SHP77 (cell line): ENCODE measurements at regions not wholly inside any gene's neighbourhood (a gene's known extent, or its start where the extent isn't known, plus 50 kb on each side); places are given as distances from the start of the nearest gene placed in this dataset.
A peak's percentile ranks its signal among the peaks of the same experiment; 100 is the strongest.

ENCODE experiments used
- DNase-seq, 2 experiments: peaks; one replicate each; lab custom pipeline; 2025; lab: John Stamatoyannopoulos, UW

DNA sequence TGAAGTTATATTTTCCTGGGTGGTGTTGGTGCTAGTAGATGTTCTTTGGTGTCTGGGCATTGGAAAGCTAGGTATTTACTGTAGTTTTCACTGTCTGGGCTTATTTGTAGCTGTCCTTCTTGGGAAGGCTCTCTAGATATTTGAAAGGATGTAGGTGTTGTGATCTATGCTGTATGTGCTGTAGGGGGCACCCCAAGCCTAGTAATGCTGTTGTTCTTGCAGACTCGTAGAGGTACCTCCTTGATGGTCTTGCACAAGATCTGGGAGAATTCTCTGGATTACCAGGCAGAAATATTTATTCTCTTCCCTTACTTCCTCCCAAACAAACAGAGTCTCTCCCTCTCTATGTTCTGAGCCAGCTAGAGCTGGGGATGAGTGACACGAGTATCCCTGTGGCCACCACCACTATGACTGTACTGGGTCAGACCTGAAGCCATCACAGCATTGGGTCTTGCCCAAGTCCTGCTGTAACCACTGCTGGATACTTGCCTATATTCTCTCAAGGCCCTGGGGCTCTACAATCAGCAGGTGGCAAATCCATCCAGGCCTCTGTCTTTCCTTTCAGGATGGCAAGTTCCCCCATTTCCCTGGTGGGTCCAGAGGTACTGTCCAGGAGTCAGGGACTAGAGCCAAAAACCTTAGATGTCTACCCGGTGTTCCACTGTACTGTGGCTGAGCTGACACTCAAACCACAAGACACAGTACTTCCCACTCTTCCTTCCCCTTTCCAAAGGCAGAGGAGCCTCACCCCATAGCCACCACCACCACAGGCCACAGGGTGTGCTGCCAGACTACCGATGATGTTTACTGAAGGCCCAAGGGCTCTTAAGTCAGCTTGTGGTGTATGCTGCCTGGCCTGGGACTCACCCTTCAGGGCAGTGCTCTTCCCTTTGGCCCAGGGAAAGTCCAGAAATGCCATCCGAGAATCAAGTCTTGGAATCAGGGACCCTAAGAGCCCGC lies 195.2 kb upstream of the DPPA4 start:
- peak; percentile 42 to 44 for DNase-seq

DNA sequence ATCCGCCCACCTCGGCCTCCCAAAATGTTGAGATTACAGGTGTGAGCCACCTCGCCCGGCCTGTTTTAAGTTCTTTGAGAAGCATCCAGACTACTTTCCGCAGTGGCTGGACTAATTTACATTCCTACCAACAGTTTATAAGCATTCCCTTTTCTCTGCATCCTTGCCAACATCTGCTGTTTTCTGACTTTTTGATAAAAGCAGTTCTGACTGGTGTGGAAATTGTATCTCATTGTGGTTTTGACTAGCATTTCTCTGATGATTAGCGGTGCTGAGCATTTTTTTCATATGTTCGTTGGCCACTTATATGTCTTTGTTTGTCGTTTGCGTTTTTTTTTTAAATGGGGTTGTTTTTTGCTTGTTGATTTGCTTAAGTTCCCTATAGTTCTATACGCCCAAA lies 208.4 kb upstream of the DPPA4 start:
- no peak for DNase-seq

DNA sequence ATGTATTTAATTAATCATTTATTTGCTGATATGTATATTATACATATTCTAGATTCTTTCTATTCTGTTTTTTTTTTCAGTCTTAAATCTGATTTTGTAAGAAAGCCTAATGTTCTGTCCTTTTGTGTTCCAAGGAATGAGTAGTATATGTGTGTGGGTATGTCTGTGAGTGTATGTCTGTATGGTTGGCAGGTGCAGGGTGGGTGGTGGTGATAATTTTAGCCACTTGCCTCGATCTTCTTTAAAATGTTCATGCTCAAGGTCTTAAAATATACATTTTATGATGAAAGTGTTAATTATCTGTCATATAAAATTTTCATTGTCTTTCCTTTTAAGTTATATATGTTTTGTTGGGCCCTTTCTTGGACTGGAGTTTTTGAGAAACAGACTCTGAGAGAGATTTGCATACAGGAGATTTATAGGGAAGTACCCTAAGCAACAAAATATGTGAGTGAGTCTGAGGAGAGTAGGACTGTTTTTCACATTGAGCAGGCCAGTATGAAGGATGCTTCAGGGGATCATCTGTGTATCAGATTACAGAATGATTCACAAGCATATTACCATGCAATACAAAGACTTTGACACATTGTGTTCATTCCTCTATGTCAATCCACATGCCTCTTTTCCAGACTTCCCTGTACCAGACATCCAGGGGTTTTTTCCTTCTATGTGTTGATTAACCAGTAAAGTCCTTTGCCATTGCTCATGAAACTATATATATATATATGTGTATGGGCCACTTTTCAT lies 211.0 kb upstream of the DPPA4 start:
- no peak for DNase-seq

DNA sequence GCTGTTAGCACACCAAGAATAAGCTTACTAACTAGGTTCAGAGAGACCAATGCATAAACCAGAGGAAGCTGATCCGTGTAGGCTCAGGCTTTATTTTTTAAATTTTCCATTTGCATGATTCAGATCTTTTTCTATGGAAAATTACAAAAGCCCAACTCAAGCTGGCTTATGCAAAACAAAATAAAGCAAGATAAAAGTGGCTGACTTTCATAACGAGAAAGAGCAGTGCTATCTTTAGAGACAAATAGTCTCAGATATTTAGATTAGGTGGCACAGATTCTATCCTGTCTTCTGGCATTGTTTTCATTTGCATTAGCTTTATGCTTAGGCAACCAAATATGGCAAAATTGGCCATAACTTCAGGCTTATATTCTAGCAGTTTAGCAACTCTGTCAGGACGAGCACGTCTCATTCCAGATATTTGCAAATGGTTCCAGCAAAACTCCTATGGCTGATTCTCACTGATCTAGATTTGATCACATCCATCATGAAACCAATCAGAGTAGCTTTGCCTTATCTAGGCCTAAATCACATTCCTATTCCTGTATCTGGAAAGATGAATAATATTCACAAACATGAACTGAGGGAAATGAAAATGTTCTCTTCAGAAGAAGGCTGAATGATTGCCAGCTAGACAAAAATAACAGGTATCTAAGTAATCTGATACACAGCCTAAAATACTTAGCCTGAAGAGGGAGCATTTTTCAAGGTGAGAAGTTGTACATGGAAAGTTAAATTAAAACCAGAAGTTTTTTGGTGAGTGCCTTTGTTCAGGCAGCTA lies 216.4 kb upstream of the DPPA4 start:
- DNase-seq = no peak

DNA sequence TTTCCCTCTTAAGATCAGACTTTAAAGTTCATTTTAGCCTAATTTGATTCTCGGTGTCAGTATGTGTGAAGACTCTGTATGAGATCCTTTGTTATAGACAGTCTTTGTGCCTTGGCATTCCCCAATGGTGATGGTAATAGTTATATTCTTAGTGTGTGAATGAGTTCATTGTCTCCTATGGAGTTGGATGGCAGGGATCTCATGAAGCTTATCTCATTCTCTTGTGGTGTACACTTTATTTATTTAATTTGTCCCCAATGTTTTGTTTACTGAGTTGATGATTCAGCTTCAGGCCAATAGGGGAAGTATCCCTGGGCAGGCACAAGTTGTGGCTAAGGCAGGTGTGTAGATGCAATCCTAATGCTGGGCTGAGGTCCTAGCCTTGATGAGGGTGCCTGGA lies 222.0 kb upstream of the DPPA4 start:
- no peak for DNase-seq

DNA sequence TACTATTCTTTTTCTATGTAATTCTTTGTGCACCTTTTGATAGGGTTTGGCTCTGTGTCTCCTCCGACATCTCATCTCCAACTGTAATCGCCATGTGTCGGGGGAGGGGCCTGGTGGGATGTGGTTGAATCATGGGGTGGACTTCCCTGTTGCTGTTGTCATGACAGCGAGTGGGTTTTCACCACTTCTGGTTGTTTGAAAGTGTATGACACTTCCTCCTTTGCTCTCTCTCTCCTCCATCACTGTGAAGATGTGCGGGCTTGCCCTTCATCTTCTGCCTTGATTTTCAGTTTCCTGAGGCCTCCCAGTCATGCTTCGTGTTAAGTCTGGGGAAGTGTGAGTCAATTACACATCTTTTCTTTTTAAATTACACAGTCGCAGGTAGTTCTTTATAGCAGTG lies 225.8 kb upstream of the DPPA4 start:
- no peak for DNase-seq

DNA sequence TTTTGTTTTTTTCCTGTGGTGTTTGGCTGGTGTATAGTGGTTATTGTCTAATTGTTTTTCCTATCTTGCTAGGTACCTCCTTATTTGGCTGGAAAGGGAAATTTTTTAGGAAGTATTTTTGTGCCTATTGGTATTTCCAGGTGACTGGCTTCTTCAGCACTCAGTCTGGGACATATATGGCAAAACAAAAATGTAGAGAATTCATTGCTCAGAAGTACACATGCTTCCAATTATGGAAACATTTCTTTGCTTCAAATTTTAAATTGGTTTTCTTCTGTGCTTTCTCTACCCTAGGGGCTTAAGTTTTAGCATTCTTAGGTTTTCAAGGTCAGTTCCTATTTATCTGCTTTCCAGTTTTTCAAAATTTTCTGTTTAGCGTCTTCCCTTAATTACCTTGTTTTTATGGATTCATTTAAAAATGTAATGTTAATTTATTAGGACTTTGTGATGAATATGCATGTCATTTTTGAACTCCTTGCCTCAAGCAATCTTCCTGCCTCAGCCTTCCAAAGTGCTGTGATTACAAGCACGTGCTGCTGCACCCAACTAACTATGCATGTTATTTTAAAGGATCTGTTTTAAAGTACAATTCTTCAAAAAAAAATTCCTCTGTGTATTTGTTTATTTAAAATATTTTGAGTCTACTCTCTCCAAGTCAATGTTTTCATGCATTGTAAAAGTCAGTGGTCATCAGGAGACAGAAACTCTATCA lies 231.9 kb upstream of the DPPA4 start:
- DNase-seq = no peak

DNA sequence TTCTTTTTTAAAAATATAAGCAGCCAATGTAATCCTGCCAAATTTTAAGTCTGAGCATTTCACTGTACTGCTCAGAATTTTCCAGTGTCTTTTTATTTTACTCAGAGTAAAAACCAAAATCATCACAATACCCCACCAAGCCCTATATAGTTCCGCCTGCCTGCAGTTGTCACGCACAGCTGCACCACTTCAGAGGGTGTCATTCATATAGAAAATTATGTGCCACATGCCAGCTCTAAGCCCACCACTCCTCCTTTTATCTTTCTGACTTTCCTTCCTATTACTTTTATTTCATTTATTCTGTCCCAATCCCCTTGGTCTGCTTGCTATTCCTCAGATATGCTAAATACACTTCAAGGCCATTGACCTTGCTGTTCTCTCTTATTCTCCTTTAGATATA lies 233.1 kb upstream of the DPPA4 start:
- no peak for DNase-seq

DNA sequence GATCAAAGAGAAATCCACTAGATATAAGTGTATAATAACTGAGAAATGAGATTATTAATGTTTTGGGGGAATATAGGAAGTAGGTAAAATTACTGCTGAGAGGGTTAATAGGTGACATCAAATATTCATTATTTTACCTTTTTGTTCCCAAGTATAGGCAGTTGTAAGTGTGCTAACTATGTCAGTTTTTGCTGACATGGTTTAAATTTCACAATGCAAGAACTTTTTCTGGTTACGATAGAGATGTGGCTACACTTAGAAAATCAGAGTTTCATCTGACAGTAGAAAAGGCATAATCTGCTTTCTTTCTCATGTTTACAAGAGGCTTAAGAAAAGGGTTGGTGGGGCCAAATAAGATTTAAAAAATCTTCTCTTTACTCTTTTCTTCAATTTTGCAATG lies 235.0 kb upstream of the DPPA4 start:
- DNase-seq = no peak

DNA sequence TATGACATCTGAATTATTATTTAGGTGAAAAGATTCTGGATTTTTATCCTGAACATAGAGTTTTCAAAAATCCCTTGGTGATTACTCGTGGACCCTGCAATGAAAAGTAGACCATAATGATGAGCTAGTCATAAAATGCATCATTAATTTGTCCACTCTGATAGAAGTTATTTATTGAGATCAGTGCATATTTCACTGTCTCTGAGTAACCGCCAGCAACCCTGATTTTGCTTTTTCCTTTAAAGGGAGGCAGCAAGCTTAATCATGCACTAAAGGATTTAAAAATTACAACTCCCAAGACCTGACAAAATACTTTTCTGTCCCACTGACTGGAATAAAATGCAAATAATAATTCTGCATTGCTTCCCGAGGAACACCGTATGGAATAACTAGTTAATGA lies 259.6 kb upstream of the DPPA4 start:
- DNase-seq = no peak

DNA sequence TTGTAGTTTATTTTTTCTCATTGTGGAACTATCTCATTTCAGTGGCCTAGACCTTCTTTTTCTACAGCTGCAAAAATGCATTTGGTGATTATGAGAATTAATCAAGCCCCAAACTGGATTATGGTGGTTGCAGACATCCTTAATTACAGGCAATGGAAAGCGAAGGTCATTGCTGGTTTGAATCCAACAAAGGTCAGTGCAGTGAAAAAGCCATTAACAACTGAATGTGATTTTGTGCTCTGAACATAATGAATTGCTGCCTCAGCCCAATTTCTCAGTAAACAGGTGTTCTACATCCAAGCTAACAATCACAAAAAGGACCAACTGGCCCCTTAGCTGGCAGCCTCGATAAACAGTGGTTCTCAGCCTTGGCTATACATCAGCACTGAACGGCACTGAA lies 260.1 kb upstream of the DPPA4 start:
- DNase-seq = no peak

DNA sequence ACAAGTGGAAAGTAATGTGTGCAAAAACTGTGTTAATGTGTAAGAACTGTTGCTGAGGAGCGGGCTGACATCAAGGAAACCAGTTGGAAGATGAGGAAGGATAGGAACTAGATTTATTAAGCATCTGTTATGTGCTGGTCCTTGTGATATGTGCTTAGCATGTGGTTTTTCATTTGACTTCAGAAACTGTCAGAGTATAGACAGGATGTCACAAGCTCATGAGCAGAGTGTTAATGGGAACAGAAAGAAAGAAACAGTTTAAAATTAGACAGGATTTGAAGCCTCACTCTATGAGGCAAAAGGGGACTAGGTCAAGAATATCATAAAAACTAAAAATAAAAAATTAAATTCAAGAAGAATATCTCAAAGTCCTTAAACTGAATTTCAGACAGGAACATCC lies 270.6 kb upstream of the DPPA4 start:
- no peak for DNase-seq

DNA sequence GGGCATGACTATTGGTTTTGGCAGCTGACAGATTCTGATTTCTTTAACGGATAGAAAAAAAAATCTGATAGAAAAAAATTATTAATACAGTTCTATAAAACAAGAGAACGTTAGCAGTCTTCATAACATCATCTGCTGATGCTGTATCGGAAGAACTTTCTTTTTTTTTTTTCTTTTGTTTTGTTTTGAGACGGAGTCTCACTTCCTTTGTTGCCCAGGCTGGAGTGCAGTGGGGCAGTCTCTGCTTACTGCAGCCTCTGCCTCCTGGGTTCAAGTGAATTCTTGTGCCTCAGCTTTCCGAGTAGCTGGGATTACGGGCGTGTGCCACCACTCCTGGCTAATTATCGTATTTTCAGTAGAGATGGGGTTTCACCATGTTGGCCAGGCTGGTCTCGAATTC lies 271.2 kb upstream of the DPPA4 start:
- no peak for DNase-seq

DNA sequence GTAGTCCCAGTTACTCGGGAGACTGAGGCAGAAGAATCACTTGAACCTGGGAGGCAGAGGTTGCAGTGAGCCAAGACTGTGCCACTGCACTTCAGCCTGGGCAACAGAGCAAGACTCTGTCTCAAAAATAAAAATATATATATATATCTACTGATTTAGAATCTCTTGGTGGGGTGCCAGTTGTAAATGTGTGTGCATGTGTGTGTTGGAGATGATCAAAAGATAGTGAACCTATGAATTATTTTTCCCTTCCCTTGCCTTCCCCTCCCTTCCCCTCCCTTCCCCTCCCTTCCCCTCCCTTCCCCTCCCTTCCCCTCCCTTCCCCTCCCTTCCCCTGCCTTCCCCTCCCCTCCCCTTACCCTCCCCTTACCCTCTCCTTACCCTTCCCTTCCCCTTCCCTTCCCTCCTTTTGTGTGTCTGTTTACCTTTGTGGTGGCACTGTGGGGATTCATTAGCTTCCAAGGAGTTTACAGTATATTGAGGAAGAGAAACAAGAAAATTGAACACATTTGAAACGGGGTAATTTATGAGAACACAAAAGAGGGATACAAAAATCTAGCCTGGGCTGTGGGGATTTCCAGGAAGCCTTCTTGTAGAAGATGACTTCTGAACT lies 281.5 kb upstream of the DPPA4 start:
- DNase-seq = no peak

DNA sequence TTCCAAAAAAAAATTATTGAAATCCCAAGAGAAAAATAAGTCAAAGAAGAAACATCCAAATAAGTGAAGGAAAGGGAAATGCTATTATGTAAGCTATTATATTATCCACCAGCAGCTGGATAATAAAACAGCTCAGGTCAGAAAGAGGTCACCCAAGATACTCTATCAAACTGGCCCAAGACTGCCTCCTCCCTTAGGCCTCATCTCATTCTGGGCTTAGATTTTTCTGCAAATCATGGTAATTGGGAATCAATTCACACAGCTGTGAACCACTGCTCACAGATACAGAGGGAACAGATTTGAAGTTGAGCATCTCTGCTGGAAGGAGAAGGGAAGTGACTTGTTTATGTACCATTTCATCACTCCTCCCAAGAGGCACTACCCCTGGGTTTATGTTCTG lies 294.6 kb upstream of the DPPA4 start:
- no peak for DNase-seq

DNA sequence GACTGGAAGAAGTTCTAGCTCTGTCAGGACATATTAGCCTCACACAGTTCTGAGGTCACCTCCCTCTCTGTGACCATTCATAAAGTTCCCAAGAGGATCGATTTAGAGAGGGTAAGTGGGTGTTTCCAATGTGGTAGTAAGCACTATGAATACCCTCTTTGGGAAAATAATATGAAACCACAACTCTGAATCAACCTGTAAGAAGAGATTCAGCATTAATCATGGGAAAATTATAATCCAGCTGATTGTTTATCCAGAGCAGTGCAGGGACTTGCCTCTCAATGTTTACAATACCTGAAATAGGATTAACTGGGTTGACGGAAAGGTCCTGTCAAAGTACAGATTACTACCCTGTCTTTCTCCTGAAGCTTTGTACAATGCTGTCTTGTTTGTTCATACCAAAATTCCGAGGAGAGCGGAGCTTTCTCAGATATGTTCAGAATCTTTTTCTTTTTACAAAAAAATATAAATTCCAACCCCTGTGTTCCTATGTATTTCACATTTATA lies 302.9 kb upstream of the DPPA4 start:
- no peak for DNase-seq

DNA sequence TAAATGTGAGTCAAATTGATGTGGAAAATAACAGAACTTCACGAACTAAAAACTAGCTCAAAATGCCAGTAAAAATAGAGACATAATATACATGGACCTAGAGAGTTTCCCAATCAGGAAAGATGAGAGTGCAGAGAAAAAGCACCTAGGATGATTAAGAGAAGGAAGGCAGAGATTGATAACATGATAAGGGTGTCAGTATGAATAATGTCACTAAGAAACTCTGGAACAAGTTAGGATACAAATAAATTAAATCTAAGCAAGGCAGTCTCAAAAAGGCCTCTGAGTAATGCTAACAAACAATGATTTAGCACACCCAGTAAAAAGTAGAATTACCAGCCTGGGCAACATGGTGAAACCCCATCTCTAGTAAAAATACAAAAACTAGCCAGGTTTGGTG lies 304.7 kb upstream of the DPPA4 start:
- DNase-seq = no peak

DNA sequence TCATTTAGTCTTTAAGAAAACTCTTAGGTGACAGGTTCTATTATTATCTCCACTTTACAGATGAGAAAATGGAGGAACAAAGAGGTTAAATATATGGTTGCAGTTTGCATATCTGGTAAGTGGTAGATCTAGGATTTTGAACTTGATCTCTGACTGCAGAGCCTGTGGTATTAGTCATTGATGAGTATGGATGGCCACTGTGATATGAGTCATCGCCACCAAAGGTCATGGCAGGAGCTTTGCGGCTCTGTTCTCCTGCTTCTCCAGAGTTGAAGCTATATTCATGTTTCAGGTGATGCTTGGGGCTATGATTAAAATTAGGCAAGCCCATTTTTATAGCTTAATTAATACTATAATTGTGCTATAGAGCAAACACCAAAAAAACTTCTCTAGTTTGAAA lies 306.2 kb upstream of the DPPA4 start:
- no peak for DNase-seq

DNA sequence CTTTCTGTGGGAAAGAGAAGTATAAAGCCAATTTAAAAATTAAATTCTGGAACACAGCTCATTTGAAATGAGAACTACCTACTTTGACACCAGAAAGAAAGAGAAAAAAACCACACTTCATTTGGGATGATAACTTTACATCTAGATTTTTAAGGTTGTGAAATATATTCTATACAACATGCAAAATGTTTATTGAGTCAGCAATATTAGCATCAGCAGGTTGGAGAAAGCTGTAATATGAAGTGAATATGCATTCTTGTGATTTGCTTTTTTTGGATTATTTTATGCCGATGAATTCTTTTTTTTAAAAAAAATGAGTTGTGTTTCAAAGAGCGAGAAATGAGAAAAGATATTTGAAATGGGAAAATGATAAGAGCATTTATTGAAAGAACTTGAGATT lies 307.0 kb upstream of the DPPA4 start:
- no peak for DNase-seq

DNA sequence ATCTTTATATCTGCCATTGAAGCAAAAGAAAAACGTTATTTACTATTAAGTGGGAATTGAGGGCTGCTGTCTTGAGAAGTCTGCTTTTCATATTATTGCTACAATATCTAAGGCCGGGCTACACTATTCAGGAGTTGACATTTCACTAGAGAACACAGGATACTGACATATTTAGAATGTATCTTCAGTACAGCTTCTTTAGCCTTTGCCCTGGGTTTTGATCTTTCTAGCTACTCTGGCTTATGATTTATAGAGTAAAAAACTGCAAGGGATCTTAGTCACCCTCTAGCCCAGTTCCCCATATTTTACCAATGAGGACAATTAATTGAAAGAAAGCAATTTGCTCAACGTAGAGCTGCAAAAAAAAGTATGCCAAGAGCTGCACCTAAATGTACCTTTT lies 307.4 kb upstream of the DPPA4 start:
- no peak for DNase-seq

DNA sequence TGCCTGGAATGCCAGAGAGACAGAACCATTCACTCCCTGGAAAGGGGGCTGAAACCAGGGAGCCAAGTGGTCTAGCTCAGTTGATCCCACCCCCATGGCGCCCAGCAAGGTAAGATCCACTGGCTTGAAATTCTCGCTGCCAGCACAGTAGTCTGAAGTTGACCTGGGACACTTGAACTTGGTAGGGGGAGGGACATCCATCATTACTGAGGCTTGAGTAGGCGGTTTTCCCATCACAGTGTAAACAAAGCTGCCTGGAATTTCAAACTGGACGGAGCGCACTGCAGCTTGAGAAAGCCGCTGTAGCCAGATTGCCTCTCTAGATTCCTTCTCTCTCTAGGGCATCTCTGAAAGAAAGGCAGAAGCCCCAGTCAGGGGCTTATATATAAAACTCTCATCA lies 310.7 kb upstream of the DPPA4 start:
- DNase-seq = no peak
